Epidermal melanocyte (primary cell): ENCODE measurements at regions not wholly inside any gene's neighbourhood (a gene's known extent, or its start where the extent isn't known, plus 50 kb on each side); places are given as distances from the start of the nearest gene placed in this dataset.

Experiments
- DNase-seq: peaks from one replicate; pipeline ENCODE4 v3.0.0; 2011; ENCODE audit warnings: low spot score; ENCODE audit not compliant: insufficient read length

DNA sequence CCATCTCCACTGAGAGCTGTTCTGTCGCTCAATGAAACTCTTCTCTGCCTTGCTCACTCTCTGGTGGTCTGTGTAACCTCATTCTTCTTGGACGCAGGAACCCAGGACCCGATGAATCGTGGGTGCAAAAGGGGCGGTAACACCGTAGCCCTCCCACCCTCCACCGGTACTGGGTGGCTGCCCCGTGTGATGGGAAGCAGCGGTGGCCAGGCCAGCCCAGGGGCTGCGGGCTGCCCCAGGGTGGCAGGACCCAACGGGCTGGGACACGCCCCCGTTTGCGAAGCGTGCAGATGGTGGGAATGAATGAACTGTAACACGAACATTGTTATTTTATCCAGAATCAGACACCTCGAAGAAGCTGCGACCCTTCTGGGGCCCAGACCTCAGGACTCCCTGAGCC, 92.3 kb upstream of the BACE2 start:
- no peak for DNase-seq

DNA sequence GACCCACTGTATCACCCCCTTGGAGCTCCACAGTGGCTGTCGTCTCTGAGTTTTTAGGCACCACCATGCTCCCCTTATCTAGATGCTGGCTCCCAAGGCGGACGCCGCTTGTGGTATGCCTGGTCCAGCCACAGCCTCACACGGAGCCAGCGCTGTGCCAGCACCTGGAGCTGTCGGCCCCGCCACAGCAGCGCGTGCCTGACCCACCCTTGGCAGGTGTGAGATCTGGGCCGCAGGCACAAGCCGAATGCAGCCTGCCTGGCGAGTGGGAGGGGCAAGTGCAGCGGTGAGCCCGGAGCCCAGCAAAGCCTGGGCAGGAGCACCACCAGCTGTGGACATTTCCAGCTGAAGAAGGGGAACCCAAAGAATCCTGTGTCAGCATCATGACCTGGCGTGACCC, 91.9 kb upstream of the BACE2 start:
- DNase-seq: no peak

DNA sequence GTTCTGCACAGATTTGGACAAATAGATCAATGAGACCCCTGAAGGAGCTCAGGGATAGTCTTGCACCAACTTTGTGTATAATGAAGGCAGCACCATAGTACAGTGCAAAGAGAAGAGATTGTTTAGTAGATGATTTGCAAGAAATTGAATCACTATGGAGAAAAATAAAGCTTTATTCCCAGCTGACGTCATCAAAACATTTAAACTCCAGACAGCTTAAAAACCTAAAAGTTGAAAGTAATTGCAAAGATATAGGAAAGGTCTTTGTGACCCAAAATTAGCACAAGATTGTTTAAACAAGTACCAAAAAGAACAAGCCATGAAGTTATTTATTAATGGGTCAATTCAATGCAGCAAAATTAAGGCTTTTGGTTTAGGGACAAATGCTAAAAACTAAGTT, 88.8 kb upstream of the BACE2 start:
- no peak for DNase-seq

DNA sequence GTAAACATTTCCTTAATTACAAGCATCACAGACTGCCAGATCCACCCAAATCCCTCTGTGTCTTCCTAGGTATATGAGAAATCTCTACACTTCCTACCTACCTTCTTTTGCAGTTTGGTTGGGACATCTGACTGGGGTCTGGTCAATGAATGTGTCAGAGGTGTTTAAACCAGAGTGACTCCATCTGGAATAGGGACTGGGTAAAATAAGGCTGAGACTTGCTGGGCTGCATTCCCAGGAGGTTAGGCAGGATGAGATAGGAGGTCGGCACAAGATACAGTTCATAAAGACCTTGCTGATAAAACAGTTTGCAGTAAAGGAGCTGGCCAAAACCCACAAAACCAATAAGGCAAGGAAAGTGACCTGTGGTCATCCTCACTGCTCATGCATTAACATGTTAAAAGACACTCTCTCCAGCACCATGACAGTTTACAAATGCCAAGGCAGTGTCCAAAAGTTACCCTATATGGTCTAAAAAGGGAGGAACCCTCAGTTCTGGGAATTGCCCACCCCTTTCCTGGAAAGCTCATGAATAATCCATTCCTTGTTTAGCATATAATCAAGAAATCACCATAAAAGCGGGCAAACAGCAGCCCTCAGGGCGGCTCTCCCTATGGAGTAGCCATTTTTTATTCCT, 87.4 kb upstream of the BACE2 start:
- DNase-seq: no peak

DNA sequence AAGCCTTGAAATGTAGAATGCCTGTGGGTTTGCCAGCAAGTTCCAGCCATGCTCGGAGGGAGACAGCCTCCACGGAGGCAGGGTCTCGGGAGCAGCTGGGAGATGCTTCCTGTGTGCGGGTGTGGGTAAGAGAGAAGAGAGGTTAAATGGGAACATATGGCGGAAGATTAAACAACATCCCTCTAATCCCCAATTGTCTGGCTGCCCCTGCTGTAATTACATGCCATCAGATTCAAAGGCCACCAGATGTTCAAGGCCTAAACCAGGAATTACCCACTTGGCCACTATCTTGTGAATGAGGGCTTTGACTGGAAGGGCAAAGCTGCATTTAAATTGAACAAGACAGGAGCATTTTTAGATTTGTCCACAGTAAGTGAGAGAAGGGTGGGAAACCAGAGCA, 81.4 kb upstream of the BACE2 start:
- no peak for DNase-seq

DNA sequence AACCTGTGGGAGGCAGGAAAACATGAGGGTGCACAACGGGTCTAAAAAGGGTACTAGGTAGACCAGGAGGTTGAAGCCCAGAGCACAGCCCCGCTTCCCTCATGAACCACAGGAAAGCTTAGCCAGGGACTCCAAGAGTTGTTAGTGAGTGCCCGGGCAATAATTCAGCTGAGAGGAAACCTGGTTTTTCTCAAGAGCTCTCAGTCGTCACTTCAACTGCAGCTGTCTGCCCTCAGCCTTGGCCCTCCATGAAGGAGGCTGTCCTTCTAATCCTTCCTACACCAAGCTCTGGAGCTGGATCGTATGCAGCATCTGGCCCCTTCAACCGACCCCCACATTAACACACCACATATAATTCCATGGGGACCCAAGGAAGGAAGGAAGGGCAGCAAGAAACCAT, 77.0 kb upstream of the BACE2 start:
- no peak for DNase-seq

DNA sequence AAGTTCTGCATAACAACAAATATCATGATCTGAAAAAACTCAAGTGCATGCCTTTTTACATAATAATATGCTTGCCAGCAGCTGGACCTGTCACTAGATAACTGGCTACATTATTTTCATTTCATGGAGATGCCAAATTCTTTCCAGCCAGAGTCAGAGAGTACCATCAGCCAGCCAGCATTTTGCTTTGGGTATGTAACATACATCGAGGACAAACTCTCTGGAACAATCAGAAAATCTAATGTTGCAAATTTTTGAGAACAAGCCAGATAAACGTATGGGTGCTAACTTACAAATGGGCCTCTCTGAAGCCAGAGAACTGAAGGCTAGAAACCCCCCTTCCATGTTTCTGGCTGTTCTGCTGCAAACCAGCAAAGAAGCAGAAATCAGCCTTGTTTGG, 76.3 kb upstream of the BACE2 start:
- no peak for DNase-seq

DNA sequence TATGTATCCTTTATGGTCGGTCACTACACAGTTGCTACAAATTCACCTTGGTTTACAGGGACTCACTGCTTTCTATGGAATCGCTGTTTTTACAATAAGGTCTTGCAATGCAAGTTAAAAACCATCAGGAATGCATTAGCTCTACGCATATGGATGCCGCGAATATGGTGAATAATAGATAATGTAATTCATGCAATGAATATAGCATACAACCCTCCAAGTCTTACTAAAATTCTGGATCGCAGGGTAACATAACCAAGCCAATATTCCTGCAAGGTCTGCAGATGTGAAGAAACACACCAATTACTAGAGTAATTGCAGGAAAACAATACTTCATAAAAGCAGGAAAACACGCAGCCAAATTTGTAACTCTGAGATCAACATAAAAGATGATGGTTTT, 75.6 kb upstream of the BACE2 start:
- DNase-seq: no peak

DNA sequence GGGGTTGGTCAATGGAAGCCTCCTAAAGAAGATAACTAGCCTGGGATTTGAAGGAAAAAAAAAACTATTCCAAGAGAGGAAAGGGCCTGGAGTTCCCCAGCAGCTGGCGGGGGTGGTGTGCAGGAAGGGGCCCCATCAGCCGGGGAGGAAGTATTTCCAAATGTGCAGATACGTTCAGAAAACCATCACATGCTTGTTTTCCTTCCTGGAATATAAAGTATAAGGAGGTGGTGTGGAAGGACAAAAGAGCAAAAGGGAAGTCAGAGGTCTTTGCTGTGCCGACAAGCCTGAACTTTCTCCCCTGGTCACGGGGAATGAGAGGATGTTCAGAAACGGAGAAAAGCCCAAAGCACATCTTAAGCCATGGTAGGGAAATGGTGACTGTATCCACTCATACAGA, 72.0 kb upstream of the BACE2 start:
- DNase-seq: no peak

DNA sequence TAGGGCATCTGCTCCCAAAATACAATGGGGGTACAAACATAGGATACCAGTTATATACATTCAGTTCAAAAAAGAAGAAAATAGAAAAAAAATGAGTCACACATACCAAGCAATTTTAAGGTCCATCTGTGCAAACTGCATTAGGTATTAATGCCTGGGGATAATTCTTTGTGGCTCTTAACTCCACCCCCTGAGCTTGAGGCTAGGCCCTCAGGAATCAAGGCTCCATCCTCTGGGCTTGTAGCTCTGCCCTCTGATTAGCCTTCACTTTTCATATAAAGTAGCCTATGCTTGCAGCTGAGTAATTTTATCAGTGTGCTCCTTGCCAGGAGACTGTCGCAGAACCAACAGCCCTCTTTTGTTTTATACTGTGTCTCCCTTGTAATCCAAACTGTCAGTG, 69.9 kb upstream of the BACE2 start:
- no peak for DNase-seq

DNA sequence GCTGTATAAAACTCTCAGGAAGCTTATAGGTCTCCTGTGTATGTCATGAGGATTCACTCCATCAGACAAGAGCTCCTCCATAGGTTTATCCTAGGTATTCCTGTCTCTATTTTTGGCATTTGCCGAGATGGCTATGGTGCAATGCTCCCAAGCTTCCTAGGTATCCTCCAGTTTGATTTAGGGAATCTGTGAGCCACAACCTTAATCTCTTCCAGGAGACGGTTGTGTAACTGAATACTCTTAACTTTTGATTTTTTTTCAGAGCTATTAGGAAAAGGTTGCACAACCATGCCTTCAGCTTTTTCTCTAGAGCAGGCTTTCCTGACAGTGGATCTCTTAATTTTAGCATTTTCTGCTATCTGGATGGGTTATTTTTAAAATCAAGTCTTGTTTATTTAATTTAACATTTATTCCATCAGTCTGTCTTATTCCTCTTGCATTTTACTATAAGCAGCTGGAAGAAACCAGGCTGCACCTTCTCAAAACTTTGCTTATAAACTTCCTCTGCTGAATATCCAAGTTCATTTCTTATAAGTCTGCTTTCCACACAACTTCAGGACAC, 69.4 kb upstream of the BACE2 start:
- no peak for DNase-seq

DNA sequence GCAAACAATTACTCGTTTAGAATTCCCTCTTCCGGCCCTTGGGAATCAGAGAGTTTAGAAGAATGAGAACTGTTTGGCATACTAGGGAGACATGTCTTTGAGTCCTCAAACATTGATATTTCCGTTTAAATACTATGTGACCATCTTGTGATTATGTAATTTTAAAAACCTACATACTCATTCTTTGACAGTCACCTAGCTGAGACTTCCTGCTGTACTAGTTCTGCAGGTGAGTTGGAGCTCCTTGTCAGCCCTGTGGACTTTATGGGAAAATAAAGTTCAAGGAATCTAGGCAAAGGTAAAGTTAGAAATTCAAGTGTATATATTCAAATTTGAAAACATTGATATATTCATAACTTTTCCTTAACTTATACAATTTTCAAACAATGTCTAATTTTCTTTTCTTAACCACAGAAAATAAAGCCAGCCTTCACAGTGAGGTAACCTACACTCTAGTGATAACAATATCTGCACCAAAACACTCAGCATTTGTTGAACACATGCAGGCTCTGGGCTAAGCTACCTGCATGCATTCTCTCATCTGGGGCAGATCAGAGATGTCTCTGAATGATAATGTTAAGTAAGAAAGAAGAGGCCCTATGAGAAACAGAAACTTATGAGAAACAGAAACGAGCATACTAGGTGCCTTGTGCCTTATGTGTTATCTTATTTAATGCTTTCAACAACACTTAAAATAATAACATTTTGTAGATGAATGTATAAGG, 67.0 kb upstream of the BACE2 start:
- no peak for DNase-seq

DNA sequence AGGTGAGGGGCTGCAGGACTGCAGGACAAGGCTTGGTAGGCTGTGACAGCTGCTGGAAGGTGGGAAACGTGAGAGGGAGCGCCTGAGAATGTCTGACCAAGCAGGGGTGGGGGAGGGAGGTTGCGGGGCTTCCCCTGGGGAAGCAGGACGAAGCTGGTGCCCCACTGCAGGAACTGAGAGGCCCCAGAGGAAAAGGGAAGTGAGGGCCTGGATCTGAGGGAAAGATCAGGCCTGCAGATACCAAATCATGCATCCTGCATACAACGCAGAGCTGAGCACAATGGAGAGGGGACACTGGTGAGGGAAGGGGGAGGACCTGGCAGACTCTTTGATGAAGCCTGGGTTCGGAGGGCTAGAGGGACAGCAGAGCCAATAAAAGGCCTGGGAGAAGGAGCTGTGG, 65.7 kb upstream of the BACE2 start:
- no peak for DNase-seq

DNA sequence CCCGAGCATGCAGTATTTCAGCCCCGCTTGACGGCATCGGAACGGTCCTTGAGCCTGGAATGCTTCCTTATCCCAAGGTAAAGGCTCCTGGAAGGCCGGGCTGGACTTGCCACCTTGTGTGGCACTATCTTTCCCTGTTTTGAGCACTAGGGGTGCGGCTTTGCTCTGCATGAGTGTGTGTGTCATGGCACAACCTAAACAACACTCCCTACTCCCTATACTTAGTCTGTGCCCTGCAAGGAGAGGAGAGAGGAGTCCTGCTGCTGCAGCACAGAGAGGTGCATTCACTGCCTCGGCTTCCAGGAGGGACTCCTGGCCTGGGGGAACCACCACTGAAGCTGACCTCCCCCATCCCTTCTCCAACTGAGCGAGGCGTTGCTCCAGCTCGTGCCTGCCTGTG, 60.4 kb upstream of the BACE2 start:
- no peak for DNase-seq

DNA sequence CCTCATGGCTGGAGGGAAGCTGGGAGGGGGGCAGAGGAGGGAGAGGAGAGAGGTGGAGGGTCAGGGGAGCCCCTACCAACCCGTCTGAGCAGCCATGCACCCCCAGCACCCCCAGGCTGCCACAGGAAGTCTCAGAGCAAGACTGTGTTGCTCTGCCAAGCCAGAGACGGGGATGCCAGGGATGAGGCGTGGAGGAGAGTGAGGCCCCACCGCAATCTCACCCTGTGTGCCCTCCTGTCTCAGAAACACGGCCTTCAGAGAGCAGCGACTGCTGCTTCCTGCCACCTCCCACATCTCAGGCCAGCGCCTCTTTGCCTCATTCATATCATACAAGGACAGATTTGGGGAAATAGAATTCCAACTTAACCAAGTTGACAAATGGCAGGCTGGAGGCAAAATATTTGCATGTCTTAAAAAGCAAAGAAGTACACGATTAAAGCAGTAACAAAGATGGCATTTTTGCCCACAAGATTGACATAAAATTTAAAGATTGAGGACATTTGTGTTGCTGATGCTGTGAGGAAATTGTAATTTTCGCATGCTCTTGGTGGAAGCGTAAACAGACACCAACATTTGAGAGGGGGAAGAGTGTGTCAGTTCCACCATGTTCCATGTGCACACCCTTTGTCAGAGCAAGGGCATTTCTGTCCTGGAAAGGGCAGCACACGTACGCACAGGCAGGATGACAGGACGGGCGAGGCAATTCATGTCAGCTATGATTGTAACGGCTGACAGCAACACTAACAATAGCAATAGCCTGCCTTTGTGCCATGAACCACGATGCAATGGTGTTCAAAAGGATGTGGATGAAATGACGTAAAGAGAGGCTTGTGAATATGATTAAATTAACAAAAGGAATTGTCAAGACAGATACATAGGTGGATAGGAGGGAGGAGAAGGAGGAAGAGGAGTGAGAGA, 59.0 kb upstream of the BACE2 start:
- DNase-seq: no peak

DNA sequence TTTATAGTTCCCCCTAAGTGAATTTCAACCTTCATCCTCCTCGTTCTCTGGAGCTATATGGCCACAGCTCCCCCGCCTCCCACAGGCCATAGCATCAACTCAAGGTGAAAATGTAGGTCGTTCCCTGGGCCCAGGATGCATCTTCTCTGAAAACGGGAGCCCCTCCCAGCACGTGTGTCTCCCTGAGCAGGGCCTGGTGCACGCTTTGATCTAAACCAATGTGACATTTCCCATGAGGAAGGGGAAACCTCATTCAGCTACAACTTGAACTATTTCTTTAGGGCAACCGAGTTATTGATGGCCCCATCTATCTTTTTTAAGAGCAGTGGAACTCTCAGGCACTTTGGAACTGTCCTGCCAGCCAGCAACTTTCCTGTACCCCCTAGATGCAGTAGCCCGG, 57.8 kb upstream of the BACE2 start:
- no peak for DNase-seq

DNA sequence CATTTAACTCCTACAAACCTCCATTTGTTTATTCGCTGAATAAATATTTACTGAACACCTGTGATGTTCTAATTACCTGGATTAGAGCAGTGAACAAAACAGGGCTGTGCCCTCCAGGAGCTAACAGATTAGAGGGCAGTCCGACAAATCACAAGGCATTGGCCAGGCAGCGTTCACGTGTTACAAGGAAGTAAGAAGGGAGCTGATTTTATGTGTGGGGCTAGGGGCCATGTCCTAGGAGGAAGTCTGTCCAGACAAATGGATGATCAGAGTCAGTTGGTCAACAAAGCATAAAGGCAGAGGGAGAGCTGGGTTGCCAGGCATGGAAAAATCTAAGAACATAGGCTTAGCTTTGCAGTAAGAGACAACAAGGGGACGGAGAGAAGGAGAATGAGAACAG, 57.3 kb upstream of the BACE2 start:
- DNase-seq: no peak

DNA sequence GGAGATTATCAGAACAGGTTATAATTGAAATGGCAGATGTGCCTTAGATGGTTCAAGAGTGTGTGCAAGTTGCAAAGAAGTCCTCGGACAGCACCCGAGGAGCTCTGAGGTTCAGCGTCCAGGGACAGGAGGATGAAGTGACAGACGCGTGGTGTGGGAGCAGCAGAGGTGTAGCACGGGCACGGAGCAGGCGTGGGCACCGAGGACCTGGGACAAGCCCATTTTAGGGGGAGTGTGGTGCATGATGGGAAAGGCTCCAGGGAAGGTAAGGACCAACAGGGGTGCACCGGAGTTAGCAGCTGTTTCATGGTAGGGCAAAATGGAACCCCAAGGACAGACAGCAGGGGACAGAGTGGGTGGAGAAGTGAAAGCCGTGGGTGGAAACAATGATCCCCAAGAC, 56.3 kb upstream of the BACE2 start:
- DNase-seq: no peak

DNA sequence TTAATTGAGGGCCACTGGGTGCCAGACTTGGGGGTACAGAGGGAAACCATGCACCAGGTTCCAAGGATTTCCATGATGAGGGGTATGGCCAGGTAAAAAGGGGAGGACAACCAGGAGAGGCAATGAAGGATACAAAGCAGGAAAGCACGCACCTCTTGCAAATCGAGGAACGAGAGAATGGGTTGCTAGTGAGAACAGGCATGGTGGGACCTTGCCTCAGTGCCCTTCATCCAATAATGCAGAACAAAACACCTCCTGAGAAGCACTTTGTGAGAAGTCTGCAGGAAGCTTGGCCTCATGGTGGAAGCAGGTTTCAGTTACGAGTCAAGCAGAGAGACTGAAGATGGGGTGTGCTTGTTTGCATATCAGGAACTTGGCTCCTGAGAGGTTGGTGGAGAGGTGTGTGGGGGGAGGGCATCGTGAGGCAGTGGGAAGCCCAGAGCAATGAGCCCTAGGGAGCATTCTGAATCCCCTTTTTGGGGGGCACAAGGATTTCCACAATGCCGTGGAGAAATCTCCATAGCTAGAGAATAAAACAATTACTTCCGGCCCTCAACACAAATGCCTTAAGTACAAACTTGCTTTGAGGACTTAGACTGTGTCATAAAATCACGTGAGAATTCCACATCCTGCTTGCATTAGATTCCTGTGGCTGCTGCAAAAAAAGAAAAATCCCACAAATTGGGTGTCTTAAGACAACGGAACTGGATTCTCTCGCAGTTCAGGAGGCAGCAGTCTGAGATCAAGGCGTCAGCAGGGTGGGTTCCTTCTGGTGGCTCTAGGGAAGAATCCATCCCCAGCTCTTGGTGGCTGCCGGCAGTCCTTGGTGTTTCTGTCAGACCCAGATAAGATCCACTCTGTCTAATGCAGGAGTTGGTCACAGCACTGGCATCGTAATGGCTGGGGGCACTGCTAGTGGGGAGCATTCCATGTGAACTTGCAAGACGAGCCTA, 54.9 kb upstream of the BACE2 start:
- DNase-seq: peak; percentile 50

DNA sequence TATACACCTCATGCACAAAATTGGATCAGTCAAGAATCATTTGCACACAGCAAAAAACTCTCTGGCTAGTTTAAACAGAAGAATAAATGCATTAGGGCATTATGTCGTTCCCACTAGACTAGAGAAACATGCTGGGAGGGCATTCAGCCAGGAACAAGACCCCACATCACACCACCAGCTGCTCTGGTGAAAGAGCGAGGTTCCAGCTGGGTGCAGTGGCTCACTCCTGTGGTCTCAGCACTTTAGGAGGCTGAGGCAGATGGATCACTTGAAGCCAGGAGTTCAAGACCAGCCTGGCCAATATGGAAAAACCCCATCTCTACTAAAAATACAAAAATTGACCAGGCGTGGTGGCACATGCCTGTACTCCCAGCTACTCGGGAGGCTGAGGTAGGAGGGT, 52.1 kb upstream of the BACE2 start:
- DNase-seq: no peak
